ENCODE measurements at regions not wholly inside any gene's neighbourhood (a gene's known extent, or its start where the extent isn't known, plus 50 kb on each side); places are given as distances from the start of the nearest gene placed in this dataset.

DNA sequence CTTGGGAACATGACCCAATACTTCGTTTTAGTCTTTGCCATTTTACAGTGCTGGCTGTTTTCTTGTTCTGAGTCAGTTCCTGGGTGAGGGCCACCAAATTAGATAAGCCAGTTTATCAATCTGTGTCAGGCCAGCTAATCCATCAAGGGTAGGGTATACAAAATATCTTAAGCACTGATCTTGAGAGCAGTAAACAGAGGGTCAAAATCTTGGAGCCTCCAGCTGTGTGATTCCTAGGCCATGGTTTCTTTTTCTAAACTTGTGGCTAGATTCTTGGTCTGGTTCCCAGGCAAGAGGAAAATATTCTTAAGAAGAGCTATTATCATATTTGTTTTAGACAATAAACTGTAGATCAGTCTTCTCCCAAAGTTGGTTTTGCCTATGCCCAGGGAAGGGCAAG is 1396.6 kb upstream of the PABPC4L start:
- TF ChIP-seq, protein P1, sequence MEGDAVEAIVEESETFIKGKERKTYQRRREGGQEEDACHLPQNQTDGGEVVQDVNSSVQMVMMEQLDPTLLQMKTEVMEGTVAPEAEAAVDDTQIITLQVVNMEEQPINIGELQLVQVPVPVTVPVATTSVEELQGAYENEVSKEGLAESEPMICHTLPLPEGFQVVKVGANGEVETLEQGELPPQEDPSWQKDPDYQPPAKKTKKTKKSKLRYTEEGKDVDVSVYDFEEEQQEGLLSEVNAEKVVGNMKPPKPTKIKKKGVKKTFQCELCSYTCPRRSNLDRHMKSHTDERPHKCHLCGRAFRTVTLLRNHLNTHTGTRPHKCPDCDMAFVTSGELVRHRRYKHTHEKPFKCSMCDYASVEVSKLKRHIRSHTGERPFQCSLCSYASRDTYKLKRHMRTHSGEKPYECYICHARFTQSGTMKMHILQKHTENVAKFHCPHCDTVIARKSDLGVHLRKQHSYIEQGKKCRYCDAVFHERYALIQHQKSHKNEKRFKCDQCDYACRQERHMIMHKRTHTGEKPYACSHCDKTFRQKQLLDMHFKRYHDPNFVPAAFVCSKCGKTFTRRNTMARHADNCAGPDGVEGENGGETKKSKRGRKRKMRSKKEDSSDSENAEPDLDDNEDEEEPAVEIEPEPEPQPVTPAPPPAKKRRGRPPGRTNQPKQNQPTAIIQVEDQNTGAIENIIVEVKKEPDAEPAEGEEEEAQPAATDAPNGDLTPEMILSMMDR (IDR thresholded peaks at IDR 0.05) = no peak
- TF ChIP-seq POLR2A (IDR thresholded peaks at IDR 0.05) = no peak
